NCI-H1417 (cell line): ENCODE measurements at regions not wholly inside any gene's neighbourhood (a gene's known extent, or its start where the extent isn't known, plus 50 kb on each side); places are given as distances from the start of the nearest gene placed in this dataset.
"Not testable (repeated sequence)": the region's sequence is repeated elsewhere in the genome, so short reads cannot be mapped to it uniquely, and the experiment has no call there.

Experiments
- DNase-seq, 3 experiments: peaks; one replicate each; lab custom pipeline; 2025; lab: John Stamatoyannopoulos, UW

DNA sequence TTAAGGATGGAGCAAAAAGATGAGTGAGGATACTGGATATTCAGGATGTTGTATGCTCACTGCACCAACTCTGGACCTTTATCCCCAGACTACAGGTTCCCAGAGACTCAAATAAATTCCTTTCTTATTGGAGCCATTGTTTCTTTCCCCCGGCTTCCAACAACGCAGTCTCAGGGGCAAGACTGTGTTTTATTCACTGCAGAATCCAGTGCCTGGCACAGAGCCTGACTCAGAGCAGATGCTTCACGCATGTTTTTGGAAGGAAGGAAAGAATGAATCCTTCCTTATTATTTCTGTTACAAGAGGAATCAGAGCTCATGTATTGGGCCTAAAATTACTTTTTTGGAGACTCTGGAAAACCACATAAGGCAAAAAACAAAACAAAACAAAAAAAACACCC lies 96.0 kb upstream of the VGLL4 start:
- DNase-seq: no peak

DNA sequence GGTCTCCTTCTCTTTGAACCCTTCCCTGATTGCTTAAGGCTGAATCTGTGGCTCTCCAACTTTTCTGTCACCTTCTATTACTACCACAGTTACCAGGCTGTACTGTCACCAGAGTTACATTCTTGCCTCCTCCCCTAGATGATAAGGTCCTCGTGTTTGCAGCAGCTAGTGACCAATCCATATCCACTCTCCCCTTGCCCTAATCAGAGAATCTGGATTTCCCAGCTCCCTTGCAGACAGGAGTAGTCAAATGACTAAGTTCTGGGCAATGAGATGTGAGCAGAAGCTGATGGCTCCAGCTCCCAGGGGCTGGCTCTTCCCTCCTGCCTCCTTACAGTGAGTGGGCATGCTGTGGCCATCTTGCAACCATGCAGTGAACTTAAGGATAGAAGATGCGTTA lies 95.4 kb upstream of the VGLL4 start:
- no peak for DNase-seq

DNA sequence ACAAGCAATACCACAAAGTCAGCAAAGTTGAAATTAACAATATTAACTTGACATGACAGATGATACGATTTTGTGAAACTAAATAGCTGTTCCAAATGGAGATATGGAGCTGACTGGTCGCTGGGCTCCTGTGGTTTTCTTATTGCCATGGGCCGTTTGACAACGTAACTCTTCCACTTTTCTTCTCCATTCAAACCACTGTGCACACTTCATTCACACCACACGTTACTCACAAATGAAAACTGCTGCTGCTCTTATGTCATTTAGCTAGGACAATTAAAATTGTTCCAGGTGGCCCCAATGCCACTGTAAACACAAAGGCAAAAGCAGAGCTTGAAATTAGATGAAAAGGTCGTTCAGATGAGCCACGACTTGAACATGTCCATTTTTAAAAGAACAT lies 94.0 kb upstream of the VGLL4 start:
- peak in 1 of 3 experiments; percentile 0 for DNase-seq

DNA sequence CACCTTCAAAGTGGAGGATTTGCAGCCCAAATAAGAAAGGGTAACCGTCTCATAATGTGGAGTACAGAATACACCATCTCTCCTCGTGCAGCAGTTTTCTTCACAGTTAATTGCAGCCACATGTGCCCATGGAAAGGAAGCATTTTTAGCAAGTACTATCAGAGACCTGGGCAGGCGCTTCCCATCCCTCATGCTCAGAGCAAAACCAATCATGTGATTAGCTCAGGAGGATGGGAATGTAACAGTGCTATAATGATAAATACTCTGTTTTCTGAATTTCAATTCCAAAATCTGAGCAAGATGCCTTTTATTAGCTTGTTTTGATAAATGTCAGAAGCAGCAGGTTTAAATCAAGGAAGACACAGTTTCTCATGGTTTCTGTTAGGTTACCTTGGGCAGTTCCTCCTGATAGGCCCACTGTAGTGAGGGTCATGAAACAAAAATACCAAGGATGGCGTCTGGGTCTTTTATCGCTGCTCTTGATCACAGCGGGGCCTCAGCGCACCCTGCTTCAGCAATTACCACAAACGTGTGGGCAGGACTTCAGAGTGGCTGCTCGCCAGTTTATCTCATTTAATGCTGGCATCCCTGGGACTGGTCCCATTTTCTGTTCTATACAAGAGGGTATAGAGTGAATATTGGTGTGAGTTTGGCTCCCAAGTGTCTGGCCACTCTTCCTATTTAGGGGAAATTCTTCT lies 92.6 kb upstream of the VGLL4 start:
- DNase-seq: no peak

DNA sequence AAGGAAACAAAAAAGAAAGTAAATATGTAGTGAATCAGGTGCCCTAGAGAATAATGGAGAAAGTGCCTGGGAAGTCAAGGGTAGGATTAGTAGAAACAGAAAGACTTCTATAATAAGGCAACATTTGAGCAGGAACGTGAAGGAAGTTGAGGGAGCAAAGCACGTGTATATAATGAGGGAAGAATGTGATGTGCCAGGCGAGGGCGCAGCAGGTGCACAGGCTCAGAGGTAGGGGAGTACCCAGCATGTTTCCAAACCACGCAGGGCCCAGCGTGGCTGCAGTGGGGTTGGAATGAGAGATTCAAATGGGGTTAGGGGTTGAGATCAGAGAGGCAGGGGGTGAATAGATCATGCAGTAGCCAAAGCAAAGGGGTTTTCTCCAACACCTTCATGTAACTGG lies 91.9 kb upstream of the VGLL4 start:
- DNase-seq: no peak

DNA sequence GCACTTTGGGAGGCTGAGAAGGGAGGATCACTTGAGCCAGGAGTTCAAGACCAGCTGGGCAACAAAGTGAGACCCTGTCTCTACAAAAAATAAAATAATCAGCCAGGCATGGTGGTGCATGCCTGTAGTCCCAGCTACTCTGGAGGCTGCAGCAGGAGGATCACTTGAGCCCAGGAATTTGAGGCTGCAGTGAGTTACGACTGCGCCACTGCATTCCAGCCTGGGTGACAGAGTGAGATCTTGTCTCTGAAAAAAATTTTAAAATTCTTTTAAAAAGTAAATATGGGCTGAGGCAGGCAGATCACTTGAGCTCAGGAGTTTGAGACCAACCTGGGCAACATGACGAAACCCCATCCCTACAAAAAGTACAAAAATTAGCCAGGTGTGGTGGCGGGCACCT lies 91.4 kb upstream of the VGLL4 start:
- not testable (repeated sequence) for DNase-seq

DNA sequence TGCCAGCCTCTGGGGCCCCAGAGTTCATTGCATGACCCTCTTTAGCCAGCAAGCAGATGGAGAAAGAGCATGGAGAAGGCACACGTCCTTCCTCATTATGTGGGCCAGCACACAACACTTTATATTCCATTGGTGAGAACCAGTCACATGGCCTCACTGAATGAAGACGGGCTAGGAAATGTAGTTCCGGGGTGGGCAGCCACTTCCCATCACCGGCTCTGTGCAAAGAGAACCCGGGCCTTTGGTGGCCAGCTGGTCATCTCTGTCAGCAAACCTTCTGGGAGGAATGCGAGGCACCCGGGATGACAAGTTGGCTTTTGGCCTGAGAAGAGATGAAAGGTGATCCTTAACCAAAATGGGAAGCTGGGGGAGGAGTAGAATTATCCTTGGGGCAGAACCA lies 90.2 kb upstream of the VGLL4 start:
- no peak for DNase-seq

DNA sequence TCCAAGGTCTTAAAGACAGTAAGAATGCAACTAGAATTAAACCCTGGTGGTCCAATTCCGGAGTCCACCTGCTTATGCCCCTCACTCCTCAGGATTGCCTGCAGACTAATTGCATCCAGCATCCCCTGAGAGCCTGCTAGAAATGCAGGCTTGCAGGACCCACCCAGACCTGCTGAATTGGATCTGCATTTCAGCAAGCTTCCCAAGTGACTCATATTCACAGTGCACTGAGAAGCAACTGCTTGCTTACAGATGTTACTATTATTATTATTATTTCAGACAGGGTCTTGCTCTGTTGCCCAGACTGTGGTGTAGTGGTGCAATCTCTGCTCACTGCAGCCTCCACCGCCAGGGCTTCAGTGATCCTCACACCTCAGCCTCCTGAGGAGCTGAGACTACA lies 83.5 kb upstream of the VGLL4 start:
- no peak for DNase-seq

DNA sequence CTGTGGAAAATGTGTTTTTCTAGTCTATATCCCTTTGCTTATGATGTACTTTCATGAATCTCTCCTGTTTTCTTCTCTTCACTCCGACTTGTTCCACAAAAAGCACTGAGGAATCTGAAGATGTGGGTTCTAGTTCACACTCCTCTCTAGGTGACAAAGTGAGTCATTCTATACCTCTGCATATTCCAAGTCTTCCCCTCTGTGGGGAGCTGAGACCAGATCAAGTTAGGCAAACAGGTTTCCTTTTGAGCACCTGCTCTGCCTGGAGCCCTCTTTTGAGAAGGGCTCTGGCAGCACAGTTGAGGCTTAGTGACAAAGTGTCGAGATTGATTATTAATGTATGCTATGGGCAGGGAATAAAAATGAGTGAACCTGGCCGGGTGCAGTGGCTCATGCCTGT lies 82.4 kb upstream of the VGLL4 start:
- no peak for DNase-seq

DNA sequence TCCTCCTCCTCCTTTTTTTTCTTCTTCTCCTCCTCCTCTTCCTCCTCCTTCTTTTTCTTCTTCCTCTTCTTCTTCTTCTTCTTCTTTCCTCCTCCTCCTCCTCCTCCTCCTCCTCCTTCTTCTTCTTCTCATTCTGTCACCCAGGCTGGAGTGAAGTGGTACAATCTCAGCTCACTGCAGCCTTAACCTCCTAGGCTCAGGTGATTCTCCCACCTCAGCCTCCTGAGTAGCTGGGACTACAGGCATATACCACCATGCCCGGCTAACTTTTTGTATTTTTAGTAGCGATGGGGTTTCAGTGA lies 81.6 kb upstream of the VGLL4 start:
- not testable (repeated sequence) for DNase-seq

DNA sequence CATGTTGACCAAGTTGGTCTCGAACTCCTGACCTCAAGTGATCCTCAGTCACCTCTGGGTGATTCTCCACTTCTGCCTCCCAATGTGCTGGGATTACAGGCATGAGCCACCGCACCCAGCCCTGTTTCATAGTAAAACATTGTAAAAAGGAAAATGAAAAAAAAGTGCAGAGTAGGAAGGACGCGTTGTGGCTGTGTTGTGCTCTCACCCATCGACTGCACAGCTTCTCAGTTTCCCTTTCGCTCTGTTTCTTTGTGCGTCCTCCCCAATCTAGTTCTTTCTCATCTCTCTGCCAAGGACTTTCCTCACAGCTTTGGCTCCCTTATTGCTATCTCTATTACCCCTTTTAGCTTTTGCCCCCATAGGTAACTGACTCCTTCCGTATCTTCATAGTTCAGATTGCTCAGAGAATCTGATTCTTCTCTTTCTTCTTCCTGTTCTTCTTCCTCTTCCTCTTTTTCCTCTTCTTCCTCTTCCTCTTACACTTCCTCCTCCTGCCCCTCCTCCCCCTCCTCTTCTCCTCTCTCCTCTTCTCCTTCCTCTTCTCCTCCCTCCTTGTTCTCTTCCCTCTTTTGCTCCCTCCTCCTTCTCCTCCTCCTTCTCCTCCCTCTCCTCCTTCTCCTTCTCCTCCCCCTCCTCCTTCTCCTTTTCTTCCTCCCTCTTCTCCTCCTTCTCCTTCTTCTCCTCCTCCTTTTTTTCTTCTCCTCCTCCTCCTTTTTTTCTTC lies 81.1 kb upstream of the VGLL4 start:
- no peak for DNase-seq

DNA sequence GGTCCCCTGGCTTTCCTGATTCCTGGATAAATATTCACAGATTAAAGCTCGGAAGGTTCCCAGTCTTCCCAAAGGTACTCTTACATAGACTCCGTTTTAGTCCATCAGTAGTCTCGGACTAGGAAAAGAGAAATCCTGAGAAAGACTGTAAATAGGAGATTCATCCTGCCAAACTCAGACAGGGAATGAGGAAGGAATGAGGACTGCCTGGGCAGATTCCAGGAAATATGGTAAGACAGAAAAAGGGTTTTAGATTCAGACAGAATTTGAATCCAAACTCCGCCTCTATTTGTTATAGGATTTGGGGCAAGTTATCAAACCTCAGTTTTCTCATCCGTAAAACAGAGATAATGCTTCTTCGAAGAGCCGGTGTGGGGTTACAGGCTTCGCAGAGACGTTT lies 77.8 kb upstream of the VGLL4 start:
- no peak for DNase-seq

DNA sequence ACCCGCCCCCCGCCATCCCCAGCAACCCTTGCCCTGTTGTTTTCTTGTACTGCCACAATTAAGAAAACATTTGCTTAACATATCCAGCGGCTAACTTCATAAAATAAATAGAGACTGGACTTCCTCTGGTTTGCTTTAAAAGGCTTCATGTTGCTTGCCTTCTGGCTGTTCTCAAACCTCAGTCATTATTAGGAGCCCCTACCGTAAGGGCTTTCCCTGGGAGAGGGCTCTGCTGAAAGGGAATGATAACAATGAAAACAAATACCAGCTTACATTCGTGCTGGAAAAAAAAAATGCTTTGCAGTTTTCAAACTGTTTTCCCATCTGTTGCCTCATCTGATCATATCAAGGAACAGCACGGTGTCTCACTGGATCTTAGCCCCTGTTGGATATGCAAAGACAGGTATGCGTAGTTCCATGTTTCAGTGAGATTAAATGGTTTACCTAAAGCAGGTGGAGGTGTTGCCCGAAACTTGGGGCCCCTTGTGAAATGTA lies 77.2 kb upstream of the VGLL4 start:
- DNase-seq: peak in 1 of 3 experiments; percentile 21

DNA sequence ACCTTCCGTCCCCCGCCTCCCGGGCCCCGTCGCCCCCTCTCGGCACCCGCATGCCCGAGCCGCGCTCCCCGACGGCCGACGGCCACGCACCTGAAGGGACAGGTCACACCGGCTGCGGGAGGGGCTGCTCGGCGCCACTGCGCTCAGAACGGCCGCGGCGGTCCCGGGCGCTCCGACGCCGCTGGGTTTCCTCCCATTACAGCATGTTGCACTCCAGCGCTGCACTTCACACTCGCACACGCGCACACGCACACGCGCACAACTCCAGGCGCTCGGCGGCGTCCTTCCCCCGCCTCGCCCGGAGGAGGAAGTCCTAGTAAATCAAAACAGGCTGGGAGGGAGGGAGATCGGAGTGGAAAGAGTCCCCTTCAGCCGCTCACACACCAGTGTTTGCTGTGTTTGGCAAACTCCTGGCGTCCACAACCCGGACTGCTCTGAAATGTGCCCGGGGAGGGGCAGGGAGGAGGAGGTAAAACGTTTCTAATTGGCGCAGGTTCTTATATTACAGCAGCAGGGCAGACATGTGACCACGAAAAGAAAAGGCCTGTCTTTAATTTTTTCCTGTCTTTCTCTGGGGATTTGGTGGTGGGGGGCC lies 76.7 kb upstream of the VGLL4 start:
- peak; percentile 67 to 75 (median 67) for DNase-seq

DNA sequence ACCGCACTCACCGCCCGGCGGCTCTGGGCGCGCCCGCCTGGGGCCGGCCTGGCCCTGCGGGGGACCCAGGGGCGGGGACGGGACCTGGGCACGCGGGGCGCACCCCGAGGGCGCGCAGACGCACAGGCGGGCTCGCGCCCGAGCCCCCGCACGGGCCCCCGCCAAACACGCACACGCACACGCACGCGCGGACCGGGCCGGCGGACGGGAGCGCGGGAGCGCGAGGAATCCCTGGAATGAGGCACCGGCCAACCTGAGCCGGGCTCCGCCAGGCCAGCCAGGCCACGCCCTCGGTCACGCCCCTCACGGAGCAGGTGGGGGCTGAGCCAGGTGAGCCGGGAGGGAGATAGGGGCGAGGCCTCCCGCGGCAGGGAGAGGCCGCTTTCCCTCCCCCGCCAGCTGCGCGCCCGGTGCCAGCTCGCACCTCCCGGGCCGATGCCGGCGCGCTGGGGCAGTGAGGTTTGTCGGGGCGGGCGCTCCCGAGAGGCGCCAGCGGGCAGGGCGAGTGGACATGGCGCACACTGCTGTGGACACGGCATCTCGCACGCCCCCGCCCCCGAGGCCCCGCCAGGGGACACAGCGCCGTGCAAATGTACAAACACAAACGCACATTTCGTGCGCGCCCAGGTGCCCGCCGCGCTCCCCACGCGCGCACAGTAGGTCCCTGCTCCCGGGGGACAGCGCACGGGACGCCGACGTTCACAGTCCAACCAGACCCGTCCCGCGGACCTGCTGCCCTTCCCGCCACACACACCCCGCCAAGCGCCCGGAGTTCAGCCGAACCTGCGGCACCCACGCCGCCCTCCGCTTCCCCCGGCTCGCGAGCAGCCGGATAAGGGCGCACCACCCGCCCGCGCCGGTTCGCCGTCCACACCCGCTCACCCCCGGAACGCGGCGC lies 75.9 kb upstream of the VGLL4 start:
- peak; percentile 80 to 85 (median 82) for DNase-seq

DNA sequence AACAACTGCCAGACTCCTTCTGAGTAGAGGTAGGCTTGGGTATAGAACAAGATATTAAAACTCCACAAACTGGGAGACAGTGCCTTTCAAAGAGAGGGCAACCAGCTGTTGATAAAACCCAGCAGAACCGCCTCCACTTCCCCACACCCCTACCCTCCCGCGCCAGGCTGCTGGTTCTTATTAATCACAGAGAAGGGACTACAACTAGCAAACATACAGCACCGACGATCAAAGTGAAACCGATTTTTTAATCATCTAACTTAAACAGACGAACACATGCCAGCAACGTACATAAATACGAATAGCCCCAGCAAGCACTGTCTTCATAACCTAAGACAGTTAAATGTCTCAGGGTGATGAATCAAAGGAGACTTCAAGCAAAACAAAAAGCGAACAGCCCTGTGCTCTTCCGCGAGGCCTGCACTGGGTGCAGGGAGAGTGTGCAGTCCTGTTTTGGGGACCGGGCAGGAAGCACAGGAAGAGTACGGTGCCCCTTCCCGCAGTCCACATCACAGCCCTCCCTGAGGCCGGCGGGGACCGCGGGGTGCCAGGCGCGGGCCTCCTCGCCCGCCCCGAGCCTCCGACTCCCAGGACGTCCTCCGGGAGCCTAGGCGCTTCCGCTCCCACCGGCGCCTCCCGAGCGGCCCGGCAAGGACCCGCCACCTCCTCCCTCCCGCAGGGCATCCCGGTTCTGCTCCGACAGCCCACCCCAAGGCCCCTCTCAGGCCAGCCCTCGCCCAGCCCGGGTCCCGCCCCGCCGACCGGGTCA lies 75.1 kb upstream of the VGLL4 start:
- peak in 2 of 3 experiments; percentile 56 to 62 for DNase-seq

DNA sequence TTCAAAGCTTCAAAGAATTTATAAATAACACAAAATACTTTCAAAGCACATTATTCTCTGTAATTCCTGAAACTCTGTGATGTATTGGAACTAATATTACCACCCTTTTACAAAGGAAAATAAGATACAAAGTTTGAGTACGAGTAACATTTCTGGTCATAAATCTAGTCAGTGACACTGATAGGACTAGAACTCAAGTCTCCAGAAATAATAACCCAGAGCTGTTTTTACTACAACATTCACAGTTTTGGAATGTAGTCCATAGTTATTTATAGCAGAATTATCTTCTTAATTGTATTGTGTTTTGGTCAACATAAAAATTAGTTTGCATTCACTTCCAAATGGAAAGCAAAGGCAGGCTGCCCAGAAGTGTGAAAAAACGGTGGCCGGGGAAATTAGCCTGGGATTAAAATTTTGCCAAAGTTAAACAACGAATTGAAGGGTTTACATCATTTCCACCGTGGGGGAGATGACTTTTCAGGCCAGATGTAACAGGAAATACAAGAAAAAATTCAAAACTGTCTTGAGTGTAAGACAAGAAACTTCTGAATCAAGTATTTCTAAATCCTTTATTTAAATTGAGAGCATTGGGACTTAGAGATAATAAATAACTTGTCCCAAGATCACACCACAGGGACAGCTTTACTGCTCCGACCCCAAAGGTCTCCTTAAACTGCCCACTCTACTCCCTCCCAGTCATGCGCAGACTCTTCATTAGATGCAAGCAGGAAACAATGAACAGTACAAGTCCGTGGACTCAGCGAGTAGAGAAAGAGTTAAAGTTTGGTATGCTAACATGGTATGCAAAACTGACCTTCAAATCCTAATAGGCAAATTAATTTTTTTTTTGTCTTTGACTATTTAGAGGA lies 74.3 kb upstream of the VGLL4 start:
- peak in 1 of 3 experiments; percentile 57 for DNase-seq

DNA sequence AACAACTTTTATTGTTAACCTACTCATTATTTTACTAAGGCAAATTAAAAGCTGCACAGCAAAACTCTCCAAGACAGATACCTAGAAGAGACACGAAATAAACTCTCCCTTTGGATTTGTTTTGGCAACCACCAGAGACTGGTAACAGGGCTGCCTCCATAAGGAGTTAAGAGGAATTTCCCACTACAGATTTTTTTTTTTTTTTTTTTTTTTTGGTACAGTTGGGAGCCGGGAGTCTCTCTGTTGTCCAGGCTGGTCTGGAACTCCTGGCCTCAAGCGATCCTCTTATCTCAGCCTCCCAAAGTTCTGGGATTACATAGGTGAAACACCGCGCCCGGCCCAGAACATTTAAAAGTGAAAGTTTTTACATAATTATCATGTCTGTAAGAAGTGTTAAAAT lies 73.6 kb upstream of the VGLL4 start:
- DNase-seq: no peak

DNA sequence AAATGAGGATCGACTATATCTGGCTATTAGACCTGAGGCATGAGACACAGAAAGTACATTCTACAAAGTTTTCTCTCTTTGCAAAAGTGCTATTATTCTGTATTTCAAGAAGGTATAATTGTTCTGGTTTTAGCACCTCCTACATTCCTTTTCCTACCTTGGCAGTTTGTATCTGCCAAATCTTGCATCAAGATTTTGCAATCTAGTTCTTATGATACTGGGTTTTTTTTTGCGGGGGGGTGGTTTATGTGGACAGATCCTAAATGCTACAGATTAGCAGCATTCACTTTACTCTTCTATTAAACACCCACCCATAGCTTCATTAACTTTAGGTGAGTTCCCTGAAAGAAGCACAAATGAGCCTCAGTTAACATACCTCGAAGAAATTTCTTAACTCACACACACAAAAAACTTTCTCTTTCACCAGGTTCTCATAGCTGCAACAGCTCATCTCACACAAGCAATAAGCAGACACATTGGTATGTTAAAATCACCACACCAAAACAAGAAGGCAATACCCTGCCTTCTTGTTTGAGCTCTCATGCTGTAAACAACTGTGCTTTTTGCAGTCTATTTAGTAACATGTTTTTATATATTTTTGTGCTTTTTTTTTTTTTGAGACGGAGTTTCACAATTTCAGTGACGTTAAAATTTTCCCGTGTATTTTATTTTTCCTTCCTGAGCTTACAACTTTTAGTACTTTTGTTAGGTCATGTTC lies 73.0 kb upstream of the VGLL4 start:
- DNase-seq: no peak

DNA sequence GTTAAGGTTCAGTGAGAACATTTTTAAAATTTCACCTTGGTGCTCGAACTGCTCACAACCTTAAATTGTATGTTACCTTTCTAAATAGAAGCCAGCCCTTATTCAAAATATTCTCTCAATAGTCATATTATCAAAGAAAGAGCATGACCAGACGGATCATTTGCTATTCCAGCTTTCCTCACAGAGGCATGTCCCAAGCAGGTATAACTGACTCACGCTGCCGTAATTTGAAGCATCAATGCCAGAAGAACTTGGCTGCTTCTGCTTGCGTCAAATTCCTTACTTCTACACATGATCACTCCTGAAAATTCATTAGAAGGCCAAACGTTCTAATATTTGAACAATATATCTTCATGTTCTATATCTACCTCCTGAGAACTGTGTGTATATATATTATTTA lies 69.5 kb upstream of the VGLL4 start:
- DNase-seq: no peak
